ENCODE measurements at regions not wholly inside any gene's neighbourhood (a gene's known extent, or its start where the extent isn't known, plus 50 kb on each side); places are given as distances from the start of the nearest gene placed in this dataset.

GRCh38 chr3:181929501-181929900 lies 217.8 kb downstream of the SOX2 start:
- Histone ChIP-seq H4K20me1 (replicated peaks; ENCODE audit: control insufficient read depth, extremely low read depth, insufficient read depth, low read length) (no peaks in the 10 kb centered on the region), H2AFZ (ENCODE audit: low read depth, low read length) (no peak overlapping the region), H3K4me2 (ENCODE audit: insufficient read depth, low read length) (no peak overlapping the region), H3K9me1 (replicated peaks; ENCODE audit: control insufficient read depth, extremely low read depth, insufficient read depth, low read length) (no peaks in the 10 kb centered on the region), H3K79me2 (ENCODE audit: control insufficient read depth, insufficient read depth, low read length) (no peaks in the 10 kb centered on the region), H3K4me1 (ENCODE audit: control insufficient read depth, extremely low read depth, insufficient read depth, low read length) (no peaks in the 10 kb centered on the region), H3K27me3 (ENCODE audit: control insufficient read depth in 2 of 2, insufficient read depth in 2 of 2, low read length in 2 of 2) (no peaks in the 10 kb centered on the region), H3K27ac (ENCODE audit: insufficient read depth, low read depth, low read length) (no peak overlapping the region), H3K9me3 (replicated peaks; ENCODE audit: control insufficient read depth, insufficient read depth, low read length) (no peaks in the 10 kb centered on the region), H3K9ac (replicated peaks; ENCODE audit: extremely low read depth, insufficient read depth, low read length) (no peak overlapping the region), H3K4me3 (replicated peaks in 1 of 3; ENCODE audit: insufficient read depth in 1 of 3, low read depth in 1 of 3, low read length in 3 of 3) (no peak overlapping the region), H3K36me3 (ENCODE audit: control insufficient read depth in 2 of 2, extremely low read depth in 1 of 2, insufficient read depth in 2 of 2, low read length in 2 of 2) (no peaks in the 10 kb centered on the region)
- DNase-seq (ENCODE audit: low read depth, low spot score): no peak
- POLR2A ChIA-PET: no interaction called here
- FAIRE-seq: no peak
- TF ChIP-seq CTCF (IDR thresholded peaks at IDR 0.05; ENCODE audit: extremely low read depth in 1 of 2, insufficient read depth in 1 of 2, low read depth in 1 of 2, low read length in 2 of 2) (no peak), GATA2 (IDR thresholded peaks at IDR 0.05; ENCODE audit: insufficient read depth, insufficient read length, low read depth, low read length) (no peak), MYC (IDR thresholded peaks at IDR 0.05; ENCODE audit: low read depth, low read length) (no peak), EZH2 (IDR thresholded peaks at IDR 0.05; ENCODE audit: borderline replicate concordance, low read depth, low read length, severe bottlenecking) (no peak), JUN (IDR thresholded peaks at IDR 0.05; ENCODE audit: borderline replicate concordance, insufficient read depth, insufficient read length, low read depth) (no peak), FOS (IDR thresholded peaks at IDR 0.05; ENCODE audit: borderline replicate concordance, insufficient read depth, low read length) (no peak), POLR2A (IDR thresholded peaks at IDR 0.05; ENCODE audit: low read depth, low read length) (no peak), POLR2AphosphoS5 (IDR thresholded peaks at IDR 0.05; ENCODE audit: insufficient read depth, low read depth, low read length) (no peak), MAX (IDR thresholded peaks at IDR 0.05; ENCODE audit: insufficient read depth, insufficient read length) (no peak)
- intact Hi-C loops (cut with micrococcal nuclease): no loop called here
- dilution Hi-C loops (cut with MboI; ENCODE audit: extremely low pct_ligation_motif_present, low sequenced_read_pairs): no loop called here
- CTCF ChIA-PET: no interaction called here
- BruUV-seq (replicated peaks): no TSS peak
